Endothelial cell (in vitro differentiated cells): ENCODE measurements at regions not wholly inside any gene's neighbourhood (a gene's known extent, or its start where the extent isn't known, plus 50 kb on each side); places are given as distances from the start of the nearest gene placed in this dataset.
A peak's percentile ranks its signal among the peaks of the same experiment; 100 is the strongest.

ENCODE experiments used
- DNase-seq: peaks from one replicate; pipeline ENCODE4 v3.0.0; 2021; ENCODE audit warnings: low spot score
- H3K27ac Mint-ChIP-seq: one replicate; pipeline ENCODE4 v1.8.0; 2021; ENCODE audit warnings: mixed read lengths, inconsistent platforms; ENCODE audit not compliant: unreplicated experiment
- H3K27me3 Mint-ChIP-seq: one replicate; pipeline ENCODE4 v1.8.0; 2021; ENCODE audit warnings: mild to moderate bottlenecking, moderate library complexity, mixed read lengths, inconsistent platforms; ENCODE audit not compliant: unreplicated experiment
- H3K36me3 Mint-ChIP-seq: one replicate; pipeline ENCODE4 v1.8.0; 2021; ENCODE audit warnings: mild to moderate bottlenecking, low read depth, mixed read lengths, inconsistent platforms; ENCODE audit not compliant: unreplicated experiment
- H3K4me1 Mint-ChIP-seq: one replicate; pipeline ENCODE4 v1.8.0; 2021; ENCODE audit warnings: mild to moderate bottlenecking, mixed read lengths, inconsistent platforms; ENCODE audit not compliant: unreplicated experiment
- H3K4me3 Mint-ChIP-seq: one replicate; pipeline ENCODE4 v1.8.0; 2021; ENCODE audit warnings: mild to moderate bottlenecking, mixed read lengths, inconsistent platforms; ENCODE audit not compliant: unreplicated experiment
- H3K9me3 Mint-ChIP-seq: one replicate; pipeline ENCODE4 v1.8.0; 2021; ENCODE audit warnings: mixed read lengths, inconsistent platforms; ENCODE audit not compliant: unreplicated experiment
- TF ChIP-seq, protein P1 (sequence below): fragments of 200-600 bp; sonication (generic); IDR thresholded peaks from one replicate; pipeline ENCODE4 v1.5.0; 2021; ENCODE audit warnings: antibody characterized with exemption; ENCODE audit not compliant: unreplicated experiment

DNA sequence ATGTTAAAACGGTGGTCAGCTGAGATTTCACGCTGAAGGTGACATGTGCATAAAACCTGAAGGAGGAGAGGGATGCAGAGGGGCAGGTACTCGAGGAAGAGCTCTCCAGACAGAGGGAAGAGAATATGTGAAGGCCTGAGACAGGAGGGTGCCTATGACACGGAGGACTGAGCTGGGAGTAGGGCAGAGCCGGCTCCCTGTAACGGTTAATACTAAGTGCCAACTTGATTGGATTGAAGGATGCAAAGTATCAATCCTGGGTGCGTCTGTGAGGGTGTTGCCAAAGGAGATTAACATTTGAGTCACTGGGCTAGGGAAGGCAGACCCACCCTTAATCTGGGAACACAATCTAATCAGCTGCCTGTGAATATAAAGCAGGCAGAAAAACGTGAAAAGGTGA is 136.2 kb upstream of the SYT6 start:
- Mint-ChIP-seq H3K4me3 (no peak overlapping the region), H3K27me3 (no peaks in the 10 kb centered on the region), H3K27ac (no peak overlapping the region), H3K36me3 (no peaks in the 10 kb centered on the region), H3K9me3 (no peaks in the 10 kb centered on the region), H3K4me1 (no peaks in the 10 kb centered on the region)
- TF ChIP-seq, protein P1, sequence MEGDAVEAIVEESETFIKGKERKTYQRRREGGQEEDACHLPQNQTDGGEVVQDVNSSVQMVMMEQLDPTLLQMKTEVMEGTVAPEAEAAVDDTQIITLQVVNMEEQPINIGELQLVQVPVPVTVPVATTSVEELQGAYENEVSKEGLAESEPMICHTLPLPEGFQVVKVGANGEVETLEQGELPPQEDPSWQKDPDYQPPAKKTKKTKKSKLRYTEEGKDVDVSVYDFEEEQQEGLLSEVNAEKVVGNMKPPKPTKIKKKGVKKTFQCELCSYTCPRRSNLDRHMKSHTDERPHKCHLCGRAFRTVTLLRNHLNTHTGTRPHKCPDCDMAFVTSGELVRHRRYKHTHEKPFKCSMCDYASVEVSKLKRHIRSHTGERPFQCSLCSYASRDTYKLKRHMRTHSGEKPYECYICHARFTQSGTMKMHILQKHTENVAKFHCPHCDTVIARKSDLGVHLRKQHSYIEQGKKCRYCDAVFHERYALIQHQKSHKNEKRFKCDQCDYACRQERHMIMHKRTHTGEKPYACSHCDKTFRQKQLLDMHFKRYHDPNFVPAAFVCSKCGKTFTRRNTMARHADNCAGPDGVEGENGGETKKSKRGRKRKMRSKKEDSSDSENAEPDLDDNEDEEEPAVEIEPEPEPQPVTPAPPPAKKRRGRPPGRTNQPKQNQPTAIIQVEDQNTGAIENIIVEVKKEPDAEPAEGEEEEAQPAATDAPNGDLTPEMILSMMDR, result no peak
- no peak for DNase-seq

DNA sequence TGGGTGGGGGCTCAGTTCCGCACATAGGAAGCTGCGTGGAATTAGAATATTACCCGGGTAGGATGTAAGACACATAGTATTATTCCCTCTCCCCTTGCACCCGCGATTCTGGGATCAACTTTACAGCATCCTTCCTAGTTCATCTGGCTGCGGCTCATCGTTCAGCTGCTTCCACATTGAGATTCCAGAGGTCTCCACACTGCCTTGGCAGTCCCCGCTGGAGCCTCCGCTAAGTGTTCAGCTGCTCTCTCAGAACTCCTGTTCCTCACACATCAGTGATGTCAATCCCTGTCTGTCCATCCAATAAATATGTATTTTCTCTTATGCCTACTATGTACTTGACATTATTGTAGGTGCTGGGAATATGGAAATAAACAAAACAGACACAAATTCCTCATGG is 135.6 kb upstream of the SYT6 start:
- no peaks in the 10 kb centered on the region for H3K4me1 Mint-ChIP-seq
- no peak overlapping the region for H3K27ac Mint-ChIP-seq
- no peaks in the 10 kb centered on the region for H3K9me3 Mint-ChIP-seq
- DNase-seq, result no peak
- TF ChIP-seq, protein P1, result no peak
- no peaks in the 10 kb centered on the region for H3K36me3 Mint-ChIP-seq
- no peaks in the 10 kb centered on the region for H3K27me3 Mint-ChIP-seq
- no peak overlapping the region for H3K4me3 Mint-ChIP-seq

DNA sequence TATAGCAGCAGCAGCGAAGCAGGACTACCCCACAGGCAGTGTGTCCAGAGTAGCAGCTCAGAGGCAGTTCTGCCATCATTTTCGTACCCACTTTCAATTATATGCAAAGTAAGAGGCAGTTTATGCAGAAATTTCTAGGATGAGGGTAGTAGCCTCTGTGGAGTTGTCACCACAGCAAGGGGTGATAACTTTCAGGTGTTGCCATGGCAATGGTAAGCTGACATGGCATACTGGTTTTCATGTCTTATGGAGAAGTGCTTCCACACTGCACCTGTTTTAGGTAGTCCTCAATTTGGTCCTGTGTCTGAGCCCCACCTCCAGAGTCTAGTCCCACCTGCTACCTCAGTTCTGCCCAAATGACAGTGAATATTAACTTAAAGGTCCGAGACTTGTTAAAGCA is 133.3 kb upstream of the SYT6 start:
- Mint-ChIP-seq H3K4me1 (no peaks in the 10 kb centered on the region), H3K27me3 (no peaks in the 10 kb centered on the region), H3K4me3 (no peak overlapping the region), H3K27ac (no peak overlapping the region), H3K9me3 (no peaks in the 10 kb centered on the region), H3K36me3 (no peaks in the 10 kb centered on the region)
- TF ChIP-seq, protein P1, result no peak
- DNase-seq, result no peak

DNA sequence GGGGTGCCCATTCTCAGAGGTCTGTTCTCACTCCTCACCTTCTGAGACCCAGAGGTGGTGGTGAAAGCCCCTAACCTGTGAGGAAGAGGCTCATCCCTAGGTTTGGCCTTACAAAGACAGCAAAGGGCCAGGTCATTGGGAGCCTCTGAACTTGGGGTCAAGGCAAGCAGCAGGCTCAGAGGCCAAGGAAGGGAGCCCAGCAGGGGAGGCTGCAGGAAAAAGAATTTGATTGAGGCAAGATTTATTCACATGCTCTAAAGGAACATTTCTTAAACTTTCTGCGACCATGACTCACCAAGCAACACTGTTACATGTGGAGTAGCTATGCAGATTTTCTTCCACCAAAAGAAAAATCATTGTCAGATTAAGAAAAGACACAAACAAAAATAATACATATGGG is 132.5 kb upstream of the SYT6 start:
- DNase-seq, result no peak
- Mint-ChIP-seq H3K4me3 (no peak overlapping the region), H3K27me3 (no peaks in the 10 kb centered on the region), H3K4me1 (no peaks in the 10 kb centered on the region), H3K27ac (no peak overlapping the region), H3K36me3 (no peaks in the 10 kb centered on the region), H3K9me3 (no peaks in the 10 kb centered on the region)
- TF ChIP-seq, protein P1, result no peak

DNA sequence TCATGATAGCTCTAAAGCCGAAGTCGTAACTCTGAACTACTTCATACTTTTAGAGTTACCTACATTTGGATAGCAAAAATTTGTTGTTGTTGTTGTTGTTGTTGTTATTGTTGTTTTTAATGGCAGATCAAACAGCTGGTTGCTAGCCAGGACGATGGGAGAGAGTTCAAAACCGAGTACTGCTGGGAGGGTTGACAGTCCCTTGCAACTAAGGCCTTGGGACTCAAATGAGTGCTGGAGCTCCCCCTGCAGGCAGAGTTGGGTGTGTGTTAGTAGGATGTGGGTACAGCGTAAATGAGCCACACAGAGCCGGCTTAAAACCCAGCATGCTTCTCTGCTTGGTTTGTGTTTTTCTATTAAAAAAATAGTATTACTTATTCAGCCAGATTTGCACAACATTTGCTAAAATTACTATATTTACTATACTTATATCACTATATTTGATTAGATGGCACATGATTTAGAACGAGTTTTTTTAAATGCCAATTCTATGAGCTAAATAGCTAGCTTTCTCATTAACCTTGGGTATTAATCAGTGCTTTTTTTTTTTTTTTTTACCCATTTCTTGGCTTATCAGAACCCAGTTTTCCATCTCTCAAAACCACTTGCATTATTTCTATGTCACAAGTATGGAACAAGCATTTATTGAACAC is 129.2 kb upstream of the SYT6 start:
- Mint-ChIP-seq H3K36me3 (no peaks in the 10 kb centered on the region), H3K9me3 (no peaks in the 10 kb centered on the region)

More for the DNA sequence above, 129.2 kb upstream of the SYT6 start:
- Mint-ChIP-seq H3K27ac (no peak overlapping the region), H3K4me1 (no peaks in the 10 kb centered on the region), H3K4me3 (no peak overlapping the region), H3K27me3 (no peaks in the 10 kb centered on the region)
- TF ChIP-seq, protein P1, result peak; percentile 75
- peak; percentile 87 for DNase-seq
